GM21723 (cell line): ENCODE measurements at regions not wholly inside any gene's neighbourhood (a gene's known extent, or its start where the extent isn't known, plus 50 kb on each side); places are given as distances from the start of the nearest gene placed in this dataset.
"Not testable (repeated sequence)": the region's sequence is repeated elsewhere in the genome, so short reads cannot be mapped to it uniquely, and the experiment has no call there.

ENCODE experiments used
- ATAC-seq: cut with Tn5 transposase; IDR thresholded peaks from one replicate; pipeline ENCODE4 v1.9.1; 2021; ENCODE audit warnings: mild to moderate bottlenecking, moderate library complexity; ENCODE audit not compliant: unreplicated experiment

GRCh38 chr15:85263842-85264440 is 116.5 kb upstream of the AKAP13 start:
- not testable (repeated sequence) for ATAC-seq

GRCh38 chr15:85264614-85265190 is 115.7 kb upstream of the AKAP13 start:
- ATAC-seq: not testable (repeated sequence)

- not testable (repeated sequence) for ATAC-seq
These were observed 113.1 kb upstream of the AKAP13 start for GRCh38 chr15:85267158-85267857.

- no peak for ATAC-seq
These were observed 105.9 kb upstream of the AKAP13 start for GRCh38 chr15:85274315-85275050.

- no peak for ATAC-seq
These were observed 103.9 kb upstream of the AKAP13 start for GRCh38 chr15:85276508-85276907.

GRCh38 chr15:85276921-85277320 is 103.5 kb upstream of the AKAP13 start:
- ATAC-seq: no peak

- no peak for ATAC-seq
These were observed 102.5 kb upstream of the AKAP13 start for GRCh38 chr15:85277847-85278370.

- ATAC-seq: no peak
These were observed 100.2 kb upstream of the AKAP13 start for GRCh38 chr15:85280203-85280602.

- no peak for ATAC-seq
These were observed 99.0 kb upstream of the AKAP13 start for GRCh38 chr15:85281293-85281882.

GRCh38 chr15:85282504-85283115 is 97.8 kb upstream of the AKAP13 start:
- ATAC-seq: no peak

GRCh38 chr15:85283815-85284214 is 96.6 kb upstream of the AKAP13 start:
- peak; percentile 68 for ATAC-seq

- ATAC-seq: peak; percentile 77
These were observed 95.9 kb upstream of the AKAP13 start for GRCh38 chr15:85284497-85284896.

GRCh38 chr15:85289677-85290365 is 90.6 kb upstream of the AKAP13 start:
- ATAC-seq: no peak

GRCh38 chr15:85292583-85292982 is 87.8 kb upstream of the AKAP13 start:
- not testable (repeated sequence) for ATAC-seq

- peak; percentile 92 for ATAC-seq
These were observed 83.6 kb upstream of the AKAP13 start for GRCh38 chr15:85296615-85297402.

- ATAC-seq: no peak
These were observed 82.9 kb upstream of the AKAP13 start for GRCh38 chr15:85297537-85297936.

GRCh38 chr15:85298366-85298765 is 82.0 kb upstream of the AKAP13 start:
- ATAC-seq: no peak

- ATAC-seq: no peak
These were observed 81.5 kb upstream of the AKAP13 start for GRCh38 chr15:85298941-85299340.

- no peak for ATAC-seq
These were observed 78.1 kb upstream of the AKAP13 start for GRCh38 chr15:85302271-85302670.
